IPS-18a (cell line): ENCODE measurements at regions not wholly inside any gene's neighbourhood (a gene's known extent, or its start where the extent isn't known, plus 50 kb on each side); places are given as distances from the start of the nearest gene placed in this dataset.
"Not testable (repeated sequence)": the region's sequence is repeated elsewhere in the genome, so short reads cannot be mapped to it uniquely, and the experiment has no call there.

Source experiments
- H3K27ac ChIP-seq: one replicate; pipeline ENCODE4 v1.5.1; 2013; ENCODE audit warnings: low read length
- H3K27me3 ChIP-seq: one replicate; pipeline ENCODE4 v1.6.1; 2013; ENCODE audit warnings: mild to moderate bottlenecking, low read length; ENCODE audit not compliant: control insufficient read depth, insufficient read depth
- H3K36me3 ChIP-seq: one replicate; pipeline ENCODE4 v1.6.1; 2013; ENCODE audit warnings: low read depth, low read length; ENCODE audit not compliant: control insufficient read depth
- H3K4me1 ChIP-seq: one replicate; pipeline ENCODE4 v1.6.1; 2013; ENCODE audit warnings: low read depth, low read length; ENCODE audit not compliant: control insufficient read depth
- H3K4me3 ChIP-seq: one replicate; pipeline ENCODE4 v1.5.1; 2013; ENCODE audit warnings: low read length
- H3K9ac ChIP-seq: one replicate; pipeline ENCODE4 v1.6.1; 2013; ENCODE audit warnings: mild to moderate bottlenecking, low read length, moderate library complexity
- H3K9me3 ChIP-seq: one replicate; pipeline ENCODE4 v1.6.1; 2013; ENCODE audit warnings: low read depth, low read length; ENCODE audit not compliant: control insufficient read depth

GRCh38 chr5:17864903-17865302 lies 230.6 kb downstream of the TAF11L14 start:
- H3K27me3 ChIP-seq, H3K9me3 ChIP-seq: not testable (repeated sequence)

DNA sequence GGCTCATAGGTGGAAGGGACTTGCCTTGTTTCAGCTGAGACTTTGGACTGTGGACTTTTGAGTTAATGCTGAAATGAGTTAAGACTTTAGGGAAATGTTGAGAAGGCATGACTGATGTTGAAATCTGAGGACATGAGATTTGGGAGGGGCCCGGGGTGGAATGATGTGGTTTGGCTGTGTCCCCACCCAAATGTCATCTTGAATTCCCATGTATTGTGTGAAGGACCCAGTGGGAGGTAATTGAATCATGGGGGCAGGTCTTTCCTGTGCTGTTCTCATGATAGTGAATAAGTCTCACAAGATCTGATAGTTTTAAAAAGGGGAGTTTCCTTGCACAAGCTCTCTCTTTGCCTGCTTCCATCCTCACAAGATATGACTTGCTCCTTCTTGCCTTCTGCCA lies 231.7 kb downstream of the TAF11L14 start:
- H3K9me3 ChIP-seq, H3K9ac ChIP-seq, H3K27me3 ChIP-seq, H3K4me1 ChIP-seq, H3K36me3 ChIP-seq, H3K27ac ChIP-seq, H3K4me3 ChIP-seq: not testable (repeated sequence)

More at GRCh38 chr5:17864903-17865302, 230.6 kb downstream of the TAF11L14 start:
- not testable (repeated sequence) for H3K27ac ChIP-seq, H3K4me3 ChIP-seq, H3K9ac ChIP-seq, H3K4me1 ChIP-seq, H3K36me3 ChIP-seq

GRCh38 chr5:17872204-17872603 lies 237.9 kb downstream of the TAF11L14 start:
- Histone ChIP-seq H3K36me3 (no peaks in the 10 kb centered on the region), H3K27me3 (no peaks in the 10 kb centered on the region), H3K9me3 (no peaks in the 10 kb centered on the region), H3K27ac (no peak overlapping the region), H3K4me3 (no peak overlapping the region), H3K9ac (no peak overlapping the region), H3K4me1 (no peaks in the 10 kb centered on the region)

DNA sequence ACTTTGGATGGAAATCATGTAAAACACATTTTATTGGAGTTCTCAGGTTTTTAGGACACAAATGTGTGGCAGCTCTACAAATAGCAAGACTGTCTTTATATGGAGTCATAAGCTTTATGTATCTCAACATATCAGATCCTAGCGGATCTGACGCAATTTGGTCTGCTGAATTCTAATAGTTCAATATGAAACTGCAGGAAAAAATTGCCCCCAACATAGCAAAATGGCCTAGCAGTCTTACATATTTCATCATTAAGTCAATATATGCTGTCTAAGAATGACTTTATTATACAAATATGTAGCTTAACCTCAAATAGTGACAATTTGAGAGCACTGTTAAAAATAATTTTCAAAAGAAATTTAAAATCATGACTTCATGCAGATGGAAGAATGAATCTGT lies 244.3 kb downstream of the TAF11L14 start:
- H3K27ac ChIP-seq: no peak overlapping the region

DNA sequence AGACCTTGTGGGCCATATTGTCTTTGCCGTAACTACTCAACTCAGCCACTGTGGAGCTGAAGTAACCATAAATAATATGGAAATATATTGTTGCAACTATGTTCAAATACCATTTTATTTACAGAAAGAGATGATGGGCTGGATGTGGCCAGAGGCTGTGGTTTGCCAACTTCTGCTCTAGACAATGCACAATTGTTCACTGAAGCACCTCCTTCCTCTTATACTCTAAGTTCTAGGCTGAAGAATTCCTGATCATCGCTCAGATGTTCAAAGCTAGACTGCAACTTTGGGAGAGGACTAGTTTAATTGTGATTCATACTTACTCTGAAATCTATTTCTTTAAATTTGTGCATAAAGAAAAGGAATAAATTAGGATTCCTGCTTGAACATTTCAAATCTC lies 245.0 kb downstream of the TAF11L14 start:
- peaks cover 3% of the 10 kb centered on the region for H3K4me1 ChIP-seq
- no peaks in the 10 kb centered on the region for H3K9me3 ChIP-seq
- H3K27ac ChIP-seq: no peak overlapping the region
- H3K36me3 ChIP-seq: no peaks in the 10 kb centered on the region
- no peaks in the 10 kb centered on the region for H3K27me3 ChIP-seq
- H3K9ac ChIP-seq: no peak overlapping the region
- no peak overlapping the region for H3K4me3 ChIP-seq

More for the DNA sequence above, 244.3 kb downstream of the TAF11L14 start:
- no peaks in the 10 kb centered on the region for H3K27me3 ChIP-seq
- peaks cover 3% of the 10 kb centered on the region for H3K4me1 ChIP-seq
- H3K4me3 ChIP-seq: no peak overlapping the region
- no peaks in the 10 kb centered on the region for H3K36me3 ChIP-seq
- H3K9ac ChIP-seq: no peak overlapping the region
- H3K9me3 ChIP-seq: no peaks in the 10 kb centered on the region

GRCh38 chr5:17880869-17881268 lies 246.6 kb downstream of the TAF11L14 start:
- H3K27me3 ChIP-seq: no peaks in the 10 kb centered on the region
- H3K9me3 ChIP-seq: no peaks in the 10 kb centered on the region
- H3K36me3 ChIP-seq: no peaks in the 10 kb centered on the region
- peaks cover 3% of the 10 kb centered on the region for H3K4me1 ChIP-seq
- no peak overlapping the region for H3K9ac ChIP-seq
- no peak overlapping the region for H3K4me3 ChIP-seq
- no peak overlapping the region for H3K27ac ChIP-seq

GRCh38 chr5:17882760-17883488 lies 248.7 kb downstream of the TAF11L14 start:
- H3K36me3 ChIP-seq: no peaks in the 10 kb centered on the region
- peaks cover 3% of the 10 kb centered on the region for H3K4me1 ChIP-seq
- H3K9me3 ChIP-seq: no peaks in the 10 kb centered on the region
- no peak overlapping the region for H3K9ac ChIP-seq
- no peak overlapping the region for H3K4me3 ChIP-seq
- H3K27ac ChIP-seq: no peak overlapping the region
- H3K27me3 ChIP-seq: no peaks in the 10 kb centered on the region

DNA sequence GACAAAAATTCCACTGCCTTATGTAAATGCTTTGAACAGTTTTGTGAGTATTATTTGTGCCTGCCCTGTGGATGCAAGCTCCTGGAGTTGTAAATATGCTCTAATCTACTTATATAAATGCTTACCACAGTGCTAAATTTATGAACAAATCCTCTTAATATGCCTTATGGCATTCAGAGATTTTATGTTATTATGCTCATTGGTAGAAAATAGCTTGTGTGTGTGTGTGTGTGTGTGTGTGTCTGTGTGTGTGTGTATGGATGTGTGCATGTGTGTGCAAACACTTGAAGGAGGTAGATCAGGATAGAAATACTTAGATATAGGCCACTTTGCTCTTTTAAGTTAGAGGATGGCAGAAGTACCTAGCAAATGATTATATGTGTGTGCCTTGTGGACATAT lies 253.9 kb downstream of the TAF11L14 start:
- H3K36me3 ChIP-seq: no peaks in the 10 kb centered on the region
- H3K27me3 ChIP-seq: no peaks in the 10 kb centered on the region
- no peaks in the 10 kb centered on the region for H3K9me3 ChIP-seq
- peaks cover 2% of the 10 kb centered on the region for H3K4me1 ChIP-seq
- H3K27ac ChIP-seq: no peak overlapping the region
- H3K9ac ChIP-seq: no peak overlapping the region
- no peak overlapping the region for H3K4me3 ChIP-seq

- H3K9me3 ChIP-seq: no peaks in the 10 kb centered on the region
- no peak overlapping the region for H3K4me3 ChIP-seq
- no peaks in the 10 kb centered on the region for H3K27me3 ChIP-seq
- H3K27ac ChIP-seq: no peak overlapping the region
- no peaks in the 10 kb centered on the region for H3K4me1 ChIP-seq
- H3K36me3 ChIP-seq: no peaks in the 10 kb centered on the region
- no peak overlapping the region for H3K9ac ChIP-seq
These were observed 256.2 kb downstream of the TAF11L14 start for GRCh38 chr5:17890501-17890900.

DNA sequence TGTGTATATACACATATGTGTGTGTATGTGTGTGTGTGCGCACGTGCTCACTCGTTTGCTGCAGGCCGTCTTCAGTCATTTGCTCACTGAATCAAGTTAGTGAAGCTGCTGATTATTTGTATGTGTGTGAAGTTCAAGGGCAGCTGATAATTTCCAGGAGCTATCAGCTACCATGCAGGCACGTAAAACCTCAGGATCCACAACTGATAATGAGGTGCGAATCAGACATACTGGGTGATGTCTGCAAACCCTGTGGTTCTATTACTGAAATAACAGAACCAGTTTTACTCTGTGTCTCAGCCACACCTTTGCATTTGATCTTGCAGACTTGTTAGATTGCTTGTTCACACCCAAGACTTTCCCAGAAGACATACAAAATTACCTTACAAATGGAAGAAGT lies 257.6 kb downstream of the TAF11L14 start:
- Histone ChIP-seq H3K27ac (no peak overlapping the region), H3K4me3 (no peak overlapping the region), H3K27me3 (no peaks in the 10 kb centered on the region), H3K4me1 (no peaks in the 10 kb centered on the region), H3K9me3 (no peaks in the 10 kb centered on the region), H3K9ac (no peak overlapping the region), H3K36me3 (no peaks in the 10 kb centered on the region)

DNA sequence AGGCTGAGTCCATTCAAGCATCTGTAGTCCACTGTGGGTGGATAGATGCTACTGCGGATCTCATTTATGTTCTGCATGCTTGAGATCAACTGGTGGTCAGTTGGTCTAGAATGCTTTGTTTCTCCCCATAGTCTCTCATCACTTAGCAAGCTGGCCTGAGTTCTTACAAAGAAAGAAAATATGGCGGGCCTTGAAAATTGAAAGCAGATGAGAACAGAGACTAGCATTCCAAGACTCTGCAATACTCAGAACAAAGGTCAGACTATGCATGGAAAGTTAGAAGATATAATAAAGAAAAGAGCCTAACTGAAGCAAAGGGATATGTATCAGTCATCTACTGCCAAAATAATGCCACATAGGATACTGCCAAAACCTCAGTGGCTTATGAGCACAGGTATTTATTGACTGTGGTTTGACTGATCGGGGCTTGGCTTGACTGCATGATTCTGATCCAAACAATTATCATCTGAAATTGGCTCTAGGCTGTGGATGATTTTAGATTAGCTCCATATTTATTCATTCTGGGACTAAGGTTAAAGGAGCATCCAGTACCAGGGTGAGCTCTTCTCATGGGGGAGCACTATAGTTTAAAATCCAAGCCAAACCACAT lies 258.9 kb downstream of the TAF11L14 start:
- no peaks in the 10 kb centered on the region for H3K4me1 ChIP-seq
- no peaks in the 10 kb centered on the region for H3K9me3 ChIP-seq
- H3K36me3 ChIP-seq: no peaks in the 10 kb centered on the region
- H3K9ac ChIP-seq: no peak overlapping the region
- no peak overlapping the region for H3K27ac ChIP-seq
- no peak overlapping the region for H3K4me3 ChIP-seq
- no peaks in the 10 kb centered on the region for H3K27me3 ChIP-seq
